ENCODE measurements at regions not wholly inside any gene's neighbourhood (a gene's known extent, or its start where the extent isn't known, plus 50 kb on each side); places are given as distances from the start of the nearest gene placed in this dataset.
A peak's percentile ranks its signal among the peaks of the same experiment; 100 is the strongest.

- Mint-ChIP-seq H3K36me3 (ENCODE audit: low read depth) (no peaks in the 10 kb centered on the region), H3K27ac (no peak overlapping the region), H3K4me1 (ENCODE audit: low read depth) (peaks cover 29% of the 10 kb centered on the region), H3K27me3 (no peaks in the 10 kb centered on the region), H3K4me3 (no peak overlapping the region), H3K9me3 (no peaks in the 10 kb centered on the region)
- ATAC-seq (no peak), DNase-seq (no peak)
- intact Hi-C loops (cut with micrococcal nuclease), result no loop called here
- TF ChIP-seq, protein P1, sequence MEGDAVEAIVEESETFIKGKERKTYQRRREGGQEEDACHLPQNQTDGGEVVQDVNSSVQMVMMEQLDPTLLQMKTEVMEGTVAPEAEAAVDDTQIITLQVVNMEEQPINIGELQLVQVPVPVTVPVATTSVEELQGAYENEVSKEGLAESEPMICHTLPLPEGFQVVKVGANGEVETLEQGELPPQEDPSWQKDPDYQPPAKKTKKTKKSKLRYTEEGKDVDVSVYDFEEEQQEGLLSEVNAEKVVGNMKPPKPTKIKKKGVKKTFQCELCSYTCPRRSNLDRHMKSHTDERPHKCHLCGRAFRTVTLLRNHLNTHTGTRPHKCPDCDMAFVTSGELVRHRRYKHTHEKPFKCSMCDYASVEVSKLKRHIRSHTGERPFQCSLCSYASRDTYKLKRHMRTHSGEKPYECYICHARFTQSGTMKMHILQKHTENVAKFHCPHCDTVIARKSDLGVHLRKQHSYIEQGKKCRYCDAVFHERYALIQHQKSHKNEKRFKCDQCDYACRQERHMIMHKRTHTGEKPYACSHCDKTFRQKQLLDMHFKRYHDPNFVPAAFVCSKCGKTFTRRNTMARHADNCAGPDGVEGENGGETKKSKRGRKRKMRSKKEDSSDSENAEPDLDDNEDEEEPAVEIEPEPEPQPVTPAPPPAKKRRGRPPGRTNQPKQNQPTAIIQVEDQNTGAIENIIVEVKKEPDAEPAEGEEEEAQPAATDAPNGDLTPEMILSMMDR (IDR thresholded peaks at IDR 0.05), result no peak
- POLR2A ChIA-PET, result interaction anchor here (0.8 to 1.1 kb wide), 3 partner anchors 9 to 342 kb away, joined by 3 to 4 read pairs (median 4); no protein-coding TSS in a partner anchor
- CTCF ChIA-PET, result interaction anchor here (1.2 to 2.5 kb wide), 5 partner anchors 9 to 318 kb away, joined by 3 to 13 read pairs (median 3); no protein-coding TSS in a partner anchor
These were observed 95.3 kb upstream of the LPP start for GRCh38 chr3:188058569-188059184.

DNA sequence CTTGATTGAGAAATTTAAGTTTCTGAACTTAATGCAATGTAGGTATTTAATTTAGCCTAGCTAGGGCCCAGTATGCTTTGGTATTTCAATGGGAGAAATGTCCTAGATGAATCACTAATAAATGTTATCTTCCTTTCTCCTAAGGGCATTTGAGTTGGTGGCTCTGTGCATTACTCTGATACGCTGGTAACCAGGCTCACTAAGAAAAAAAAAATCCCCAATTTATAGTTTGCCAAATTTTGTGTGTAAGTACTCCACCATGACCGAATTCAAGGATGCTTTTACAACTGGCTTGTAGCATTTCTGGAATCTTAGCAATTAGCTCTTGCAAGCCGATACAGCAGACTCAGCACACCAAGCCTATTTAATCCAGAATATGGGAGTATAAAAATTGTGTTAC lies 94.6 kb upstream of the LPP start:
- ATAC-seq (no peak), DNase-seq (no peak)
- Mint-ChIP-seq H3K9me3 (no peaks in the 10 kb centered on the region), H3K36me3 (ENCODE audit: low read depth) (no peaks in the 10 kb centered on the region), H3K4me1 (ENCODE audit: low read depth) (peaks cover 34% of the 10 kb centered on the region), H3K27me3 (no peaks in the 10 kb centered on the region), H3K4me3 (no peak overlapping the region), H3K27ac (no peak overlapping the region)
- ChIA-PET CTCF (interaction anchor here (0.8 to 2.5 kb wide), 7 partner anchors 10 to 321 kb away, joined by 3 to 13 read pairs (median 4); no protein-coding TSS in a partner anchor), POLR2A (interaction anchor here (0.8 to 1.0 kb wide), 2 partner anchors 10 to 341 kb away, joined by 3 to 4 read pairs; no protein-coding TSS in a partner anchor)
- intact Hi-C loops (cut with micrococcal nuclease), result no loop called here
- TF ChIP-seq, protein P1 (IDR thresholded peaks at IDR 0.05), result no peak

DNA sequence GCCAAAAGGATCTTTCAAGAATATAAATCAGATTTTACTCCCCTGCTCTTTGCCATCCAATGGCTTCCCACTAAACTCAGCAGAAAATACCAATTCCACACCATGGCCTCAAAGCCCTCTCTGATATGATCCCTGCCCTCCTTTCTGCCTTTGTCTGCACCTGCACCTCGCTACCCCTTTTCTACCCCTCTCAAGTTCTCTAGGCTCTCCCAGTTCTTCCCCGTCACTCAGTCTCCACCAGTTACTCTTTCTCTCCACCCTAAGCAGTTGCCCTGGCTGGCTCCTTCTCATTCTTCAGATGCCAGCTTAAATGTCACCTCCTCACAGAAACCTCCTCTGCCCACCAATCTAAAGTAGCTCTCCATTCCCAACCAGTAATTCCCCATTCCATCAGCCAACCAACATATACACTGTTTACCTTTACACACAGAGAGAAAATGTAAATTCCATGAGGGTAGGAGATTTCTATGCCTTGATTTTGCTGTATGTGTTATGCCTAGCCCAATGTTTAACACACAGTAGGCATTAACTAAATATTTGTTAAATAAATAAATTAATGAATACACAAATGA lies 93.6 kb upstream of the LPP start:
- H3K4me1 Mint-ChIP-seq (ENCODE audit: low read depth), result peaks cover 38% of the 10 kb centered on the region
- ATAC-seq, result no peak
- ChIA-PET CTCF (interaction anchor here (0.8 to 2.5 kb wide), 7 partner anchors 11 to 322 kb away, joined by 3 to 13 read pairs (median 4); partner anchors contain the start of gene BCL6), POLR2A (interaction anchor here (1.3 to 2.6 kb wide), 2 partner anchors 312 to 314 kb away, joined by 4 to 7 read pairs; partner anchors contain the start of gene BCL6)
- TF ChIP-seq, protein P1 (IDR thresholded peaks at IDR 0.05), result no peak
- intact Hi-C loops (cut with micrococcal nuclease), result loop anchor here (5.0 to 10.0 kb wide), 3 partner anchors 83 to 313 kb away; partner anchors contain the start of gene BCL6
- H3K9me3 Mint-ChIP-seq, result no peaks in the 10 kb centered on the region
- peak overlapping the region; percentile 11 for H3K27ac Mint-ChIP-seq
- H3K36me3 Mint-ChIP-seq (ENCODE audit: low read depth), result no peaks in the 10 kb centered on the region
- H3K4me3 Mint-ChIP-seq, result no peak overlapping the region
- no peaks in the 10 kb centered on the region for H3K27me3 Mint-ChIP-seq
- DNase-seq, result no peak

DNA sequence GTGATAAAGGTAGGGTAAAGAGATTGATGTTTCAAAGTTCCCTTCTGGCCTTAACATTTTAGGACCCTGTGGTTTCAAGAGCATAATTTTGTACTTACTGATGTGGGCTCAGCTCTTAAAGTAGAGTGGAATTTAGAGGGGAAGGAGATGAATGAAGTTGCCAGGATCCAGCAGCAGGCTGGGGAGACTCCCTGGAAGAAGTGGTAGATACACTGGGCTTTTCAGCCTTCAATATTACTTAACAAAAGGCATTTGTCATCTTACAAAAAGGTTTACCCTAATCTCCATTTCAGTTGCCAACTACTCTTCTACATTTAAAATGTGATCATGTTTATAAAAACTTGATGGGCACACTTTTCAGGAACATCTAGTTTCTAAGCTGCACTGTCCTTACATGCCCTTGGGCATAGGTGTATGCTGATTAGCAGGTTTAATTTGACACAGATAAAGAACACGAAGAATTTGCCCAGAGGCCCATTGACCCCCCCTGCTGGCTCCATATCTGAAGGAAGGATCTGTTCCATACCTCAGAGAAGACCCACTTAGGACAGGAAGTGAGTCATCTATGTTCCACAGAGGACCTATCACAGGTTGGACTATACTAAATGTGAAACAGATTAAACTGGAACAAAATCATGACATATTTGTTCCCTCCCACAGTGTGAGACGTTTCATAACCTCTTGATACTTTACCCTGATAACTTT lies 93.0 kb upstream of the LPP start:
- intact Hi-C loops (cut with micrococcal nuclease), result loop anchor here (5.0 to 10.0 kb wide), 3 partner anchors 84 to 314 kb away; partner anchors contain the start of gene BCL6
- Mint-ChIP-seq H3K27ac (peak overlapping the region; percentile 87), H3K9me3 (no peaks in the 10 kb centered on the region), H3K4me3 (no peak overlapping the region), H3K4me1 (ENCODE audit: low read depth) (peaks cover 38% of the 10 kb centered on the region), H3K36me3 (ENCODE audit: low read depth) (no peaks in the 10 kb centered on the region), H3K27me3 (no peaks in the 10 kb centered on the region)
- ATAC-seq (peak; percentile 98), DNase-seq (peak; percentile 87)
- ChIA-PET CTCF (interaction anchor here (1.1 to 2.6 kb wide), 9 partner anchors 79 to 322 kb away, joined by 3 to 9 read pairs (median 4); partner anchors contain the start of gene BCL6), POLR2A (interaction anchor here (0.7 to 2.6 kb wide), 4 partner anchors 9 to 315 kb away, joined by 4 to 7 read pairs (median 4); partner anchors contain the start of gene BCL6)
- TF ChIP-seq, protein P1 (IDR thresholded peaks at IDR 0.05), result peak; percentile 25

All from activated CD8-positive, alpha-beta T cell treated with anti-CD3 and anti-CD28 coated beads for 36 hours (primary cell).